ENCODE measurements at regions not wholly inside any gene's neighbourhood (a gene's known extent, or its start where the extent isn't known, plus 50 kb on each side); places are given as distances from the start of the nearest gene placed in this dataset.

- Mint-ChIP-seq H3K4me3 (ENCODE audit: low read depth) (no peak overlapping the region), H3K27me3 (peaks cover 3% of the 10 kb centered on the region), H3K9me3 (ENCODE audit: low read depth) (peaks cover 5% of the 10 kb centered on the region), H3K27ac (no peak overlapping the region), H3K36me3 (ENCODE audit: insufficient read depth) (no peaks in the 10 kb centered on the region), H3K4me1 (ENCODE audit: low read depth) (peaks cover 2% of the 10 kb centered on the region)
- TF ChIP-seq CTCF (IDR thresholded peaks at IDR 0.05; ENCODE audit: unreplicated experiment), result no peak
- DNase-seq (ENCODE audit: low spot score, unreplicated experiment), result no peak
Observed at GRCh38 chr13:54367639-54368271, 1339.1 kb downstream of the OLFM4 start.

DNA sequence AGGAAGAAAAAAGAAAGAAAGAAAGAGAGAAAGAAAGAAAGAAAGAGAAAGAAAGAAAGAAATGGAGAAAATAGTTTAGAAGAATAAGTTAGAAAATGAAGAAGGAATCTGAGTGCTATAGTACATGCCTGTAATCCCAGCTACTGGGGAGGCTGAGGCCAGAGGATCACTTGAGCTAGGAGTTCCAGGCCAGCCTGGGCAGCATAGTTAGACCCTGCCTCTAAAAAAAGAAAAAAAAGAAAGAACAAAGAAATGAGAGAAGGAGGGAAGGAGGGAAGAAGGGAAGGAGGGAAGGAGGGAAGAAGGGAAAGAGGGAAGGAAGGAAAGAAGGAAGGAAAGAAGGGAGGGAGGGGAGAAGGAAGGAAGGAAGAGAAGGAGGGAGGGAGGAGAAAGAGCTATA lies 1339.8 kb downstream of the OLFM4 start:
- H3K27me3 Mint-ChIP-seq, result no peaks in the 10 kb centered on the region
- no peak for TF ChIP-seq CTCF (IDR thresholded peaks at IDR 0.05; ENCODE audit: unreplicated experiment)
- no peak overlapping the region for H3K27ac Mint-ChIP-seq
- peaks cover 2% of the 10 kb centered on the region for H3K4me1 Mint-ChIP-seq (ENCODE audit: low read depth)
- peaks cover 5% of the 10 kb centered on the region for H3K9me3 Mint-ChIP-seq (ENCODE audit: low read depth)
- no peaks in the 10 kb centered on the region for H3K36me3 Mint-ChIP-seq (ENCODE audit: insufficient read depth)
- DNase-seq (ENCODE audit: low spot score, unreplicated experiment), result no peak
- no peak overlapping the region for H3K4me3 Mint-ChIP-seq (ENCODE audit: low read depth)

GRCh38 chr13:54373211-54373610 lies 1344.6 kb downstream of the OLFM4 start:
- Mint-ChIP-seq H3K4me1 (ENCODE audit: low read depth) (no peaks in the 10 kb centered on the region), H3K27ac (no peak overlapping the region), H3K4me3 (ENCODE audit: low read depth) (no peak overlapping the region), H3K9me3 (ENCODE audit: low read depth) (peaks cover 5% of the 10 kb centered on the region), H3K27me3 (no peaks in the 10 kb centered on the region), H3K36me3 (ENCODE audit: insufficient read depth) (no peaks in the 10 kb centered on the region)
- no peak for DNase-seq (ENCODE audit: low spot score, unreplicated experiment)
- no peak for TF ChIP-seq CTCF (IDR thresholded peaks at IDR 0.05; ENCODE audit: unreplicated experiment)

DNA sequence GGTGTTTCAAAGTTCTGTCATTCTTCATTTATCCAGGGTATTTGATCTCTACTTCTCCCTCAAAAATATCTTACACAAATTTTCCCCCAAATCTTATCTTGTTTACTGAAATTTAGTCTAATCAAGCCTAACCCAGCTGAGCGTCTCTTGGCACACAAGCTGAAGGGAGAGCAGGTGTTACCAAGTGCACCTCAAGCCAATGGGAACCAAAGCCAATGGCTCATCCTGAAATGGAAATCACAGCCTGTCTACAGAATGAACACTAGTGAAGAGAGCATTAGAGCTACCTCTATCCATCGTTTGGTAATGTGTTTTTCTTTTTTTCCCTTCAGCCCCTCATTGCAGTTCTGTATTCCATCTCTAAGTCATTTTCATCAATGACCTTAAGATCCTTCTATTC lies 1350.8 kb downstream of the OLFM4 start:
- Mint-ChIP-seq H3K9me3 (ENCODE audit: low read depth) (peaks cover 5% of the 10 kb centered on the region), H3K4me1 (ENCODE audit: low read depth) (no peaks in the 10 kb centered on the region), H3K27me3 (no peaks in the 10 kb centered on the region), H3K36me3 (ENCODE audit: insufficient read depth) (no peaks in the 10 kb centered on the region), H3K4me3 (ENCODE audit: low read depth) (no peak overlapping the region), H3K27ac (no peak overlapping the region)
- TF ChIP-seq CTCF (IDR thresholded peaks at IDR 0.05; ENCODE audit: unreplicated experiment), result no peak
- DNase-seq (ENCODE audit: low spot score, unreplicated experiment), result no peak

DNA sequence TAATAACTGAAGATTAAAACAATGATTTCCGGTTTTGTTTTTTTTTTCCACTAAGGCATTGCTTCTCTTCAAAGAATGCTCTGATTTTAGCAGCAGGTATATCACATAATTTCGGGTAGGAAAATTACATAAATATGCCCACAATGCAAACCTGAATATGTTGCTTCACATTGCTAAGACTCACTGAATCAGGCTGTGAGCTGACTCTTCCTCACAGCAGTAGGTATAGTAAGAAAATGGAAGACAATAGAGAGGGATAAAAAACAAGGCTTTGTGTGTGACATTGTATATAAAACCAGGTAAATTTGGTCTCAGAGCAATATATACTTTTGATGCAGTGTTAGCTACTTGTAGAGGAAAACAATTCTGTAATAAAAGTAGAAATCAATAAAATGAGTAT lies 1355.0 kb downstream of the OLFM4 start:
- H3K27me3 Mint-ChIP-seq, result no peaks in the 10 kb centered on the region
- DNase-seq (ENCODE audit: low spot score, unreplicated experiment), result no peak
- H3K4me3 Mint-ChIP-seq (ENCODE audit: low read depth), result no peak overlapping the region
- no peaks in the 10 kb centered on the region for H3K4me1 Mint-ChIP-seq (ENCODE audit: low read depth)
- H3K27ac Mint-ChIP-seq, result no peak overlapping the region
- peaks cover 12% of the 10 kb centered on the region for H3K9me3 Mint-ChIP-seq (ENCODE audit: low read depth)
- no peak for TF ChIP-seq CTCF (IDR thresholded peaks at IDR 0.05; ENCODE audit: unreplicated experiment)
- H3K36me3 Mint-ChIP-seq (ENCODE audit: insufficient read depth), result no peaks in the 10 kb centered on the region
